ENCODE measurements at regions not wholly inside any gene's neighbourhood (a gene's known extent, or its start where the extent isn't known, plus 50 kb on each side); places are given as distances from the start of the nearest gene placed in this dataset.

GRCh38 chrX:80223982-80224579, 196.2 kb upstream of the TENT5D start:
- no peak overlapping the region for H3K4me3 ChIP-seq (replicated peaks; ENCODE audit: low read depth, low read length)
- no peaks in the 10 kb centered on the region for H3K36me3 ChIP-seq (ENCODE audit: control insufficient read depth, insufficient read depth, low read length)
- DNase-seq (ENCODE audit: extremely low read depth, insufficient read length), result no peak
- no peak for TF ChIP-seq CTCF (IDR thresholded peaks at IDR 0.05; ENCODE audit: insufficient read depth, low read length, poor library complexity, severe bottlenecking)
- no peaks in the 10 kb centered on the region for H3K27me3 ChIP-seq (replicated peaks; ENCODE audit: control insufficient read depth, insufficient read depth, low read length)

- no peaks in the 10 kb centered on the region for H3K36me3 ChIP-seq (ENCODE audit: control insufficient read depth, insufficient read depth, low read length)
- no peak for DNase-seq (ENCODE audit: extremely low read depth, insufficient read length)
- H3K4me3 ChIP-seq (replicated peaks; ENCODE audit: low read depth, low read length), result no peak overlapping the region
- no peak for TF ChIP-seq CTCF (IDR thresholded peaks at IDR 0.05; ENCODE audit: insufficient read depth, low read length, poor library complexity, severe bottlenecking)
- H3K27me3 ChIP-seq (replicated peaks; ENCODE audit: control insufficient read depth, insufficient read depth, low read length), result no peaks in the 10 kb centered on the region
Observed at GRCh38 chrX:80229626-80230025, 190.6 kb upstream of the TENT5D start.

GRCh38 chrX:80237072-80237471, 183.2 kb upstream of the TENT5D start:
- H3K36me3 ChIP-seq (ENCODE audit: control insufficient read depth, insufficient read depth, low read length), result no peaks in the 10 kb centered on the region
- TF ChIP-seq CTCF (IDR thresholded peaks at IDR 0.05; ENCODE audit: insufficient read depth, low read length, poor library complexity, severe bottlenecking), result no peak
- DNase-seq (ENCODE audit: extremely low read depth, insufficient read length), result no peak
- H3K4me3 ChIP-seq (replicated peaks; ENCODE audit: low read depth, low read length), result no peak overlapping the region
- H3K27me3 ChIP-seq (replicated peaks; ENCODE audit: control insufficient read depth, insufficient read depth, low read length), result no peaks in the 10 kb centered on the region

GRCh38 chrX:80246271-80246670, 174.0 kb upstream of the TENT5D start:
- no peak for TF ChIP-seq CTCF (IDR thresholded peaks at IDR 0.05; ENCODE audit: insufficient read depth, low read length, poor library complexity, severe bottlenecking)
- Histone ChIP-seq H3K27me3 (replicated peaks; ENCODE audit: control insufficient read depth, insufficient read depth, low read length) (no peaks in the 10 kb centered on the region), H3K36me3 (ENCODE audit: control insufficient read depth, insufficient read depth, low read length) (no peaks in the 10 kb centered on the region), H3K4me3 (replicated peaks; ENCODE audit: low read depth, low read length) (no peak overlapping the region)
- DNase-seq (ENCODE audit: extremely low read depth, insufficient read length), result no peak

GRCh38 chrX:80266287-80266686, 154.0 kb upstream of the TENT5D start:
- TF ChIP-seq CTCF (IDR thresholded peaks at IDR 0.05; ENCODE audit: insufficient read depth, low read length, poor library complexity, severe bottlenecking), result no peak
- Histone ChIP-seq H3K36me3 (ENCODE audit: control insufficient read depth, insufficient read depth, low read length) (no peaks in the 10 kb centered on the region), H3K4me3 (replicated peaks; ENCODE audit: low read depth, low read length) (no peak overlapping the region), H3K27me3 (replicated peaks; ENCODE audit: control insufficient read depth, insufficient read depth, low read length) (no peaks in the 10 kb centered on the region)
- DNase-seq (ENCODE audit: extremely low read depth, insufficient read length), result no peak

- TF ChIP-seq CTCF (IDR thresholded peaks at IDR 0.05; ENCODE audit: insufficient read depth, low read length, poor library complexity, severe bottlenecking), result no peak
- H3K4me3 ChIP-seq (replicated peaks; ENCODE audit: low read depth, low read length), result no peak overlapping the region
Observed at GRCh38 chrX:80266979-80267378, 153.3 kb upstream of the TENT5D start.

More at GRCh38 chrX:80266979-80267378, 153.3 kb upstream of the TENT5D start:
- Histone ChIP-seq H3K36me3 (ENCODE audit: control insufficient read depth, insufficient read depth, low read length) (no peaks in the 10 kb centered on the region), H3K27me3 (replicated peaks; ENCODE audit: control insufficient read depth, insufficient read depth, low read length) (no peaks in the 10 kb centered on the region)
- no peak for DNase-seq (ENCODE audit: extremely low read depth, insufficient read length)

All from GM06990 (cell line).